ENCODE measurements at regions not wholly inside any gene's neighbourhood (a gene's known extent, or its start where the extent isn't known, plus 50 kb on each side); places are given as distances from the start of the nearest gene placed in this dataset.

- no peak for TF ChIP-seq CTCF (conservative IDR thresholded peaks at IDR 0.05)
- TF ChIP-seq EZH2 (IDR thresholded peaks at IDR 0.05; ENCODE audit: low read depth): no peak
Observed at GRCh38 chr20:40006168-40006860, 682.7 kb downstream of the MAFB start.
